CD4-positive, alpha-beta T cell treated with Interferon alpha-2 for 1 hour (primary cell): ENCODE measurements at regions not wholly inside any gene's neighbourhood (a gene's known extent, or its start where the extent isn't known, plus 50 kb on each side); places are given as distances from the start of the nearest gene placed in this dataset.
"Not testable (repeated sequence)": the region's sequence is repeated elsewhere in the genome, so short reads cannot be mapped to it uniquely, and the experiment has no call there.

Source experiments
- DNase-seq, 2 donors: peaks; one replicate each; pipeline ENCODE4 v3.0.0-alpha.2; 2020 to 2022

GRCh38 chr1:119254067-119254720, 113.7 kb upstream of the WARS2 start:
- DNase-seq: no peak

- not testable (repeated sequence) for DNase-seq
These were observed 112.5 kb upstream of the HAO2 start for GRCh38 chr1:119256089-119256488.

GRCh38 chr1:119260506-119260905, 108.1 kb upstream of the HAO2 start:
- DNase-seq: no peak

DNA sequence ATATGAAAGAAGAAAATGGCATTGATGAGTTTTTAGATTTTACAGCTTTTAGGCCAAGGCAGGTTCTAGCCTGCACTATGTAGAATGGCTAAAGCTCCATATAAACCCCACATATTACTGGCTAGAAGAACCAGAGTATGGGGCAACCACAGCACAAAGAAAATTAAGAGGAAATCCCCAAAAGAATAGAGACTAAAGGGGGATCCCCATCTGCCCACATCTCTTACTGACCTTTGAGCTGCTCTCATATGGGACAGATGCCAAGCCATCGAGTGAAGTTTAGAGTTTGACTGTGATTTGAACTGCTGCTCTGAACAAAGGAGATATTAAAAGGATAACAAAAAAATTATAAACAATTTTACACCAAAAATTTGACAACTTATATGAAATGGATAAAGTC, 102.2 kb upstream of the HAO2 start:
- DNase-seq: no peak

DNA sequence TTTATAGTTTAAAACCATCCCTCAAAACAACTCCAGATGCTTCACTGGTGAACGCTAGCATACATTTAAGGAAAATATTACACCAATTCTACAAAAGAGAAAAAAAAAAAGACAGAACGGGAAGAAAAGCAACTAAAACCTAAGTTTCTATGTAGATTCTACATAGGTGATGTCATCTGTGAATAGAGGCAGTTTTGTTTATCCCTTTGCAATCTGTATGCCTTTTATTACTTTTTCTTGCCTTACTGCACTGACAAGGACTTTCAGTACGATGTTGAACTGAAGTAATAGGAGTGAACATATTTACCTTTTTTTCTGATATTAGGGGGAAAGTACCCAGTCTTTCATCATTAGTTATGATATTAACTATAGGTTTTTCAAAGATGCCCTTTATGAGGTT, 101.7 kb upstream of the HAO2 start:
- DNase-seq: no peak

DNA sequence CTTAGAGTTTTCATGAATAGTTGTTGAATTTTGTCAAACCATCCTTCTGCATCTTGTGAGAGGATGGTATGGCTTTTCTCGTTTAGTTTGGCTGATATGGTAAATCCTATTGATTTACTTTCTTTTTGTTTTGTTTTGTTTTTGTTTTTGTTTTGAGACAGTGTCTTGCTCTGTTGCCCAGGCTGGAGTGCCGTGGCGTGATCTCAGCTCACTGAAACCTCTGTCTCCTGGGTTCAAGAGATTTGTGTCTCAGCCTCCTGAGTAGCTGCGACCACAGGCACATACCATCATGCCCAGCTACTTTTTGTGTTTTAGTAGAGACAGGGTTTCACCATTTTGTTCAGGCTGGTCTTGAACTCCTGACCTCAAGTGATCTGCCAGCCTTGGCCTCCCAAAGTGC, 101.3 kb upstream of the HAO2 start:
- not testable (repeated sequence) for DNase-seq

GRCh38 chr1:119268879-119269278, 99.7 kb upstream of the HAO2 start:
- DNase-seq: no peak

- peak; percentile 7 to 48 for DNase-seq
These were observed 93.1 kb upstream of the HAO2 start for GRCh38 chr1:119275145-119276134.

- DNase-seq: no peak
These were observed 92.0 kb upstream of the HAO2 start for GRCh38 chr1:119276558-119276957.

DNA sequence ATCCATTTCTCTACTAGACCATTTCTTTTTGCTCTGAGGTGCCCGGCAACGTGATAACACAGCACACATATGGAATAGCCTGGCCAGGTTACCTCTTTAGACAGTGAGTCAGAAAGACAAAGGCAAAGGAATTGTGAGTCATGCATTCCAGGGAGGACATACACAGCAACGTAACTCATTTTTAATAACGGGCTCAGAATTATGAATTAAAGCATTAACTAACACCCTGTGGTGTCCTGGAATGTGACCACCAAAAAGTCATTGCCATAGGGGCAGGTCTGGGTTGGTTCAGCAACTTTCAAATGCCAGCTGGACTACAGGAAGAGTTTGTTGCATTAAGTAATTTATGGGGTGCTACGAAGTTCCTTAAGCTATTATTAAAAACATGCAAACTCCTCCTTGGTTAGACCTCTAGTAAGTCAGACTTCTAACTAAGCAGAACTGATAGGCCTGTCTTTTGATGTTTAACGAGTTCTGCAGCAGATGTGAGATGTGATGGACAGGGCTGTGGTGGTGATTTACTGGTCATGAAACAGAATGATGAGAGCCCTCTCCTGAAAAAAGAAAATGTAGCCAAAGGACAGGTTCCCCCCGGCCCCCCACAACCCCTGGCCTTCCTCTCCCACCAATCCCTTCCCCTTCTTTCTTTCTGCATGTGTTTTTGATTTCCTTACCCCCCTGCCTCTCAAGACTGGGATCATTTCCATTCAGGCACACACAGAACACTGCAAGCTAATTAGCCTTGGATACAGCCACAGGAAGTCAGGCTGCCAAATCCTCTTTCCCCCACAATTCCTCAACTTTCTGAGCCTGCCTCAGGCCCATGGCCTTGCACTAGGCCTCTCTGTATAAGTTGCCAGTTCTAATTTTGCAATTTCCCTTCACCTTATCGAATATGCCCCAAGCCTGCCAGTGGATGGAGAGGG, 88.9 kb upstream of the HAO2 start:
- DNase-seq: no peak

DNA sequence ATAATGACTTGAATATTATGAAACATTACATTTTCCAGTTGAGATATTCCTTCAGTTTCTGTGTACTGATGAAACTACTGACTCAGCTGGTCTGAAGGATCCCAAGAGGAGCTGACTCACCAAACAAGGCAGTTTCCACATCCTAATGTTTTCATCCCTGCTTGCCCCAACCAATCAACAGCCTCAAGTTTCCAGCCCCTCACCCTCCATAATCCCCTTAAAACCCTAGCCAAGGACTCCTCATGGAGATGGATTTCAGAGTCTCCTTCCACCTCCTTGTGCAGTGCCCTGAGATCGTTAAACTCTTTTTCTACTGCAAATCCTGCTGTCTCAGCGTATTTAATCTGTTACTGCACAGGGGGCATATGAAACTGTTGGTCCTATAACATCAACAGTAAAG, 83.1 kb upstream of the HAO2 start:
- DNase-seq: no peak

DNA sequence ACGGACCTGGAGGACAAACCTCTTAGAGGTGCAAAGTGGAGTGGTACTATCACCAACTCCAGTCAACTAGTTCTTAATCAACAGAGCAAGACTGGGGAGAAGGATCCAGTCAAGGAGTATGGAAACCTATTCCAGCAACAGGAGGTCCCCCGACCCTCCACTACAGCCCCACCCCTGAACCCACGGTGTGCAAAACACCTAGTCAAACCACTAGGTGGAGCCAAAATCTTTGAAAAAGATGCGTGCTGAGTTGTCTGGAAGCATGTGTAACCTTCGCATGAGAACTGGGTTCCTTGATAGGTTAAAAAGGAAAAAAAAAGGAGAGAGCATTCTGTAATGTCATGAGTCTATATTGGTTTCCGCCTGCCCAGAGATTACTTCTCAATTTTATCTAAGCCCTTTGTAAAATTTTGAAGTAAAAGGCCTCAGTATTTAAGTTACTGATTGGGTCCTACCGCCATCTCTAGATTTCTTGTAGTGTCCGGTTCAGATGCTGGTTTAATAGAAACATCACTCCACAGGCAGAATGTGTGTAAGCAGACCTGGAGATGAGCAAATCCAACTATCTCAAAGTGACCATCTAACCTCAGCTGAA, 81.9 kb upstream of the HAO2 start:
- DNase-seq: peak in 1 of 2 donors; percentile 34

GRCh38 chr1:119288751-119289150, 79.8 kb upstream of the HAO2 start:
- no peak for DNase-seq

DNA sequence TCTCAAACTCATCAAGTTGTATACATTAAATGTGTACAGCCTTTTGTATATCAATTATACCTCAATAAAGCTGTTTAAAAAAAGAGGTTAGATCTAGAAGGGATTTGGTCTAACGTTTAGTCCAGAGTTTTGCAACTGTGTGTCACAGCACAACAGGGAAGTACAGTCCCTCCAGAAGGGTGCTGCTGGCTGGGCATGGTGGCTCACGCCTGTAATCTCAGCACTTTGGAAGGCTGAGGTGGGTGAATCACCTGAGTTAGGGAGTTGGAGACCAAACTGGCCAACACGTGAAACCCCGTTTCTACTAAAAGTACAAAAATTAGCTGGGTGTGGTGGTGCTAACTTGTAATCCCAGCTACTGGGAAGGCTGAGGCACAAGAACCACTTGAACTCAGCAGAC, 78.3 kb upstream of the HAO2 start:
- no peak for DNase-seq

GRCh38 chr1:119291611-119292206, 76.9 kb upstream of the HAO2 start:
- DNase-seq: no peak

GRCh38 chr1:119293797-119294196, 74.8 kb upstream of the HAO2 start:
- no peak for DNase-seq

DNA sequence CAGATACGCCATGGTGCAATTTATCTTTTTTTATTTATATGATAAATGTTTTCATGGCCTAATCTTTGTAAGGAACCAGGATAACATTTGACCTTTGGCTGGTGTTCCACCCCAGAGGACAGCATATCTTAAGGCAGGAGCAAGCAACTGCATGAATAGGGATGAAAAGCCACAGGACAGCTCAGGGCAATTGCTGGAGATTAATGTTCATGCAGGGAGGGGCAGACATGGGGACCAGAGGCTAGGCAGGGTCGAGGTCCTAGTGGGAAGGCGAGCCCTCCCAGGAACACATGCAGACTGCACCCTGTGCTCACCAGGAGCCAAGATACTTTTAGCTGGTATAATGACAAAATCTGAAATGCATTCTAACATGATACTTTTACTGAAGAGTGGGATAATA, 74.4 kb upstream of the HAO2 start:
- DNase-seq: no peak

DNA sequence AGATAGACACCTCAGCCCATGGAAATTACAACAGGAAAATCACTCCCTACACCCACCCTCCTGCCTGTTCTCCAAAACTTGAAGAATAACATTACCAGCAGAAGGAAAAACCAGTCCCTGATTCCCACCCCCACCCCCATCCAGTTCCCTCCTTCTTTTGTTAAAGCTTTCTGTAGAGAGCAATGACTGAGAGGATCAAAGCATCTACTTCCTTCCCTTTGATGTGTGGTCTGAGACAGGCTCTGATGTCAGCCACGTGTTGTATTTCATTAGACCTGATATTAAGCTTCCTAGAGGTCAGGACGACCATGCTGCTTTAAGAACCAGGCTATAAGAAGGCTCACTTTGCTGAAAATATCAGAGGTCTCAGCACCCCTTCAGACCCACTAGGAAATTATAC, 73.9 kb upstream of the HAO2 start:
- peak in 1 of 2 donors; percentile 6 for DNase-seq

DNA sequence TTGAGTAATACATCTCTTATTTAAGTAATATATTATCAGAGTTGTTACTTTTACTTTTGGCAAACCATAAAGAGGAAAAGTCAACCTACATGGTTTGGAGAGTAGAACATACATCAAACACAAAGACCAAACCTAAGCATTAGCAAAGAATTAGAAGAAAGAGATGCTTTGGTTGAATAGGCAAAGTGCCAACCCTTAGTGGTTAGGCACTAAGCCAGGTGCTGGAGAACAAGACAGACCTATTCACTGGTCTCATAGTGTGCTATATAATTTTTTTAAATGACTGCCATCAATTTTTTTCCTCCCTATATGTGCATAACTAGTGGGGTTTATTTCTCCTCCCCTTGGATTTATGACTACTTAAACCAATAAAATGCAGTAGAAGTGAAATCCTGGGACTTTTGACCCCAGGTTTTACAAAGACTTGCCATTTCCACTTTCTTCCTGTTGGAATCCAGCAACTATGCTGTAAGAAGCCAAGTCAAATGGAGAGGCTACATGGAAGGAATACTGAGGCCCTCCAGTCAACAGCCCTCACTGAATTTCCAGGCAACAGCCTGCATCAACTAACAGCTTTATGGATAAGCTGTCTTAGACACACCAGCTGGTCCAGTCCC, 69.8 kb upstream of the HAO2 start:
- DNase-seq: peak in 1 of 2 donors; percentile 7

DNA sequence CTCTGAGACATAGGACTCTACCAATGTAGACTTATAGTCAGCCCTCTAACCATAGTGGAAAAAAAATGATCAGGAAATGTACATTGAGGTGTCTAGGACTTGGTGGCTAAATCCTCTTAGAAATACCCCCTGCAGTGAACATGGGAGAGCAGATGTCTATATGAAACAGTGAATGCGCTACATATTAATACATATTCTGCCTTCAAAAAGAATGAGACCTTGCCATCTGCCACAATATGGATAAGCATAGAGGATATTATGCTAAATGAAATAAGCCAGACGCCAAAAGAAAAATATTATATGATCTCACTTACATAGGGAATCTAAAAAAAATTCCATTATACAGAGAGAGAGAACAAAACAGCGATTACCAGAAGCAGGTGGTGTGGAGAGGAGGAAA, 66.6 kb upstream of the HAO2 start:
- DNase-seq: no peak

- DNase-seq: no peak
These were observed 60.4 kb upstream of the HAO2 start for GRCh38 chr1:119308130-119308700.
